ENCODE measurements at regions not wholly inside any gene's neighbourhood (a gene's known extent, or its start where the extent isn't known, plus 50 kb on each side); places are given as distances from the start of the nearest gene placed in this dataset.

- 0% methylated on average over 4 of the region's 4 CpGs for WGBS (ENCODE audit: insufficient coverage, low coverage, missing lambda C conversion rate)
- Histone ChIP-seq H3K27me3 (ENCODE audit: control insufficient read depth in 2 of 2, insufficient read depth in 2 of 2, low read length in 2 of 2) (no peaks in the 10 kb centered on the region), H3K4me3 (no peak overlapping the region), H3K79me2 (ENCODE audit: control insufficient read depth, insufficient read depth, low read length) (no peaks in the 10 kb centered on the region), H3K27ac (ENCODE audit: extremely low read depth, low read depth, low read length) (no peak overlapping the region), H3K9me3 (replicated peaks; ENCODE audit: control insufficient read depth, insufficient read depth, low read depth, low read length) (no peaks in the 10 kb centered on the region), H2AFZ (ENCODE audit: low read depth, low read length) (no peak overlapping the region), H3K4me2 (ENCODE audit: insufficient read depth, low read length) (no peak overlapping the region), H3K4me1 (replicated peaks in 1 of 2; ENCODE audit: control insufficient read depth in 2 of 2, insufficient read depth in 2 of 2, low read length in 2 of 2) (no peaks in the 10 kb centered on the region), H3K36me3 (ENCODE audit: control insufficient read depth, insufficient read depth, low read length) (no peaks in the 10 kb centered on the region), H3K9ac (ENCODE audit: insufficient read depth in 1 of 2, low read depth in 2 of 2, low read length in 2 of 2) (no peak overlapping the region), H4K20me1 (replicated peaks; ENCODE audit: control insufficient read depth, insufficient read depth, low read length) (no peaks in the 10 kb centered on the region), H3K9me1 (ENCODE audit: control insufficient read depth, insufficient read depth, low read length) (no peaks in the 10 kb centered on the region)
- ATAC-seq (no peak), DNase-seq (ENCODE audit: extremely low read depth in 1 of 4, low spot score in 3 of 4) (no peak), FAIRE-seq (no peak)
- POLR2A ChIA-PET = no interaction called here
- intact Hi-C loops (cut with micrococcal nuclease) (no loop called here), in situ Hi-C loops (cut with MboI) (no loop called here)
- no TSS peak for BruUV-seq (replicated peaks)
- no peak for TF ChIP-seq CEBPG (CRISPR knock-in tag; IDR thresholded peaks at IDR 0.05)
- peak; percentile 41 to 98; a peak in 3 of 4 replicates for TF ChIP-seq CEBPG (tag; conservative IDR thresholded peaks at IDR 0.05 in 1 of 2, IDR thresholded peaks at IDR 0.05 in 1 of 2)
- no peak for TF ChIP-seq SREBF2 (CRISPR knock-in tag; IDR thresholded peaks at IDR 0.05)
- TF ChIP-seq ZBTB8A (IDR thresholded peaks at IDR 0.05; ENCODE audit: partially characterized antibody) = no peak
- peak; percentile 87 for TF ChIP-seq CEBPB (tag; IDR thresholded peaks at IDR 0.05)
- no peak for TF ChIP-seq BRF1 (IDR thresholded peaks at IDR 0.05; ENCODE audit: borderline replicate concordance, extremely low read depth, insufficient read length)
- TF ChIP-seq NONO (IDR thresholded peaks at IDR 0.05; ENCODE audit: low read depth in 2 of 2, low read length in 1 of 2) = no peak
- no peak for TF ChIP-seq FOXK2 (conservative IDR thresholded peaks at IDR 0.05 in 1 of 2, IDR thresholded peaks at IDR 0.05 in 1 of 2; ENCODE audit: low read depth in 2 of 2)
- no peak for TF ChIP-seq ESRRA (IDR thresholded peaks at IDR 0.05; ENCODE audit: borderline replicate concordance, low read depth)
- TF ChIP-seq, protein P1, sequence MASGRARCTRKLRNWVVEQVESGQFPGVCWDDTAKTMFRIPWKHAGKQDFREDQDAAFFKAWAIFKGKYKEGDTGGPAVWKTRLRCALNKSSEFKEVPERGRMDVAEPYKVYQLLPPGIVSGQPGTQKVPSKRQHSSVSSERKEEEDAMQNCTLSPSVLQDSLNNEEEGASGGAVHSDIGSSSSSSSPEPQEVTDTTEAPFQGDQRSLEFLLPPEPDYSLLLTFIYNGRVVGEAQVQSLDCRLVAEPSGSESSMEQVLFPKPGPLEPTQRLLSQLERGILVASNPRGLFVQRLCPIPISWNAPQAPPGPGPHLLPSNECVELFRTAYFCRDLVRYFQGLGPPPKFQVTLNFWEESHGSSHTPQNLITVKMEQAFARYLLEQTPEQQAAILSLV (tag; IDR thresholded peaks at IDR 0.05) = peak; percentile 46; the same call in 1 of the 2 replicates
- TF ChIP-seq PHB2 (IDR thresholded peaks at IDR 0.05; ENCODE audit: low read depth) = no peak
- TF ChIP-seq, protein P2, sequence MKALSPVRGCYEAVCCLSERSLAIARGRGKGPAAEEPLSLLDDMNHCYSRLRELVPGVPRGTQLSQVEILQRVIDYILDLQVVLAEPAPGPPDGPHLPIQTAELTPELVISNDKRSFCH (CRISPR knock-in tag; IDR thresholded peaks at IDR 0.05) = no peak
- TF ChIP-seq, protein P2 (tag; IDR thresholded peaks at IDR 0.05) = no peak
- TF ChIP-seq PYGO2 (tag; IDR thresholded peaks at IDR 0.05) = no peak
- TF ChIP-seq TCF7 (IDR thresholded peaks at IDR 0.05; ENCODE audit: borderline replicate concordance) = no peak
- CTCF ChIA-PET (ENCODE audit: low intra/inter-chr PET ratio) = no interaction called here
Measured at GRCh38 chr12:103196467-103196866, 239.0 kb downstream of the ASCL1 start.
